ENCODE measurements at regions not wholly inside any gene's neighbourhood (a gene's known extent, or its start where the extent isn't known, plus 50 kb on each side); places are given as distances from the start of the nearest gene placed in this dataset.

GRCh38 chr3:157582637-157582973 is 79.4 kb upstream of the VEPH1 start:
- TF ChIP-seq FOXM1 (IDR thresholded peaks at IDR 0.05; ENCODE audit: borderline replicate concordance, low read depth), result no peak
- no peak for TF ChIP-seq CEBPB (IDR thresholded peaks at IDR 0.05)
- TF ChIP-seq NFIC (IDR thresholded peaks at IDR 0.05), result no peak
- no peak for TF ChIP-seq YY1 (IDR thresholded peaks at IDR 0.05; ENCODE audit: low read depth)
- TF ChIP-seq, protein P1, sequence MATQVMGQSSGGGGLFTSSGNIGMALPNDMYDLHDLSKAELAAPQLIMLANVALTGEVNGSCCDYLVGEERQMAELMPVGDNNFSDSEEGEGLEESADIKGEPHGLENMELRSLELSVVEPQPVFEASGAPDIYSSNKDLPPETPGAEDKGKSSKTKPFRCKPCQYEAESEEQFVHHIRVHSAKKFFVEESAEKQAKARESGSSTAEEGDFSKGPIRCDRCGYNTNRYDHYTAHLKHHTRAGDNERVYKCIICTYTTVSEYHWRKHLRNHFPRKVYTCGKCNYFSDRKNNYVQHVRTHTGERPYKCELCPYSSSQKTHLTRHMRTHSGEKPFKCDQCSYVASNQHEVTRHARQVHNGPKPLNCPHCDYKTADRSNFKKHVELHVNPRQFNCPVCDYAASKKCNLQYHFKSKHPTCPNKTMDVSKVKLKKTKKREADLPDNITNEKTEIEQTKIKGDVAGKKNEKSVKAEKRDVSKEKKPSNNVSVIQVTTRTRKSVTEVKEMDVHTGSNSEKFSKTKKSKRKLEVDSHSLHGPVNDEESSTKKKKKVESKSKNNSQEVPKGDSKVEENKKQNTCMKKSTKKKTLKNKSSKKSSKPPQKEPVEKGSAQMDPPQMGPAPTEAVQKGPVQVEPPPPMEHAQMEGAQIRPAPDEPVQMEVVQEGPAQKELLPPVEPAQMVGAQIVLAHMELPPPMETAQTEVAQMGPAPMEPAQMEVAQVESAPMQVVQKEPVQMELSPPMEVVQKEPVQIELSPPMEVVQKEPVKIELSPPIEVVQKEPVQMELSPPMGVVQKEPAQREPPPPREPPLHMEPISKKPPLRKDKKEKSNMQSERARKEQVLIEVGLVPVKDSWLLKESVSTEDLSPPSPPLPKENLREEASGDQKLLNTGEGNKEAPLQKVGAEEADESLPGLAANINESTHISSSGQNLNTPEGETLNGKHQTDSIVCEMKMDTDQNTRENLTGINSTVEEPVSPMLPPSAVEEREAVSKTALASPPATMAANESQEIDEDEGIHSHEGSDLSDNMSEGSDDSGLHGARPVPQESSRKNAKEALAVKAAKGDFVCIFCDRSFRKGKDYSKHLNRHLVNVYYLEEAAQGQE (IDR thresholded peaks at IDR 0.05; ENCODE audit: low read depth), result no peak
- no peak for TF ChIP-seq RAD21 (IDR thresholded peaks at IDR 0.05; ENCODE audit: low read depth)
- TF ChIP-seq, protein P2, sequence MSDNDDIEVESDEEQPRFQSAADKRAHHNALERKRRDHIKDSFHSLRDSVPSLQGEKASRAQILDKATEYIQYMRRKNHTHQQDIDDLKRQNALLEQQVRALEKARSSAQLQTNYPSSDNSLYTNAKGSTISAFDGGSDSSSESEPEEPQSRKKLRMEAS (IDR thresholded peaks at IDR 0.05), result no peak
- no peak for TF ChIP-seq TEAD4 (IDR thresholded peaks at IDR 0.05)
- TF ChIP-seq TAF1 (IDR thresholded peaks at IDR 0.05; ENCODE audit: low read depth), result no peak
- TF ChIP-seq USF1 (IDR thresholded peaks at IDR 0.05), result no peak
- no peak for TF ChIP-seq TCF12 (IDR thresholded peaks at IDR 0.05; ENCODE audit: low read depth)
- no peak for TF ChIP-seq EP300 (IDR thresholded peaks at IDR 0.05; ENCODE audit: borderline replicate concordance)
- no peak for TF ChIP-seq EGR1 (IDR thresholded peaks at IDR 0.05)
